OCI-LY1 (cell line): ENCODE measurements at regions not wholly inside any gene's neighbourhood (a gene's known extent, or its start where the extent isn't known, plus 50 kb on each side); places are given as distances from the start of the nearest gene placed in this dataset.
"Not testable (repeated sequence)": the region's sequence is repeated elsewhere in the genome, so short reads cannot be mapped to it uniquely, and the experiment has no call there.

ENCODE experiments used
- EZH2 ChIP-seq: fragments of 200-600 bp; sonication (generic), shearing (Covaris generic); IDR thresholded peaks from 2 replicates; pipeline ENCODE4 v1.8.0; 2017; ENCODE audit warnings: borderline replicate concordance, mixed run types, mild to moderate bottlenecking, antibody characterized with exemption, low read length, moderate library complexity, mixed read lengths
- TF ChIP-seq, protein P1 (sequence below): fragments of 200-600 bp; sonication (generic), shearing (Covaris generic); IDR thresholded peaks from 2 replicates; pipeline ENCODE4 v1.5.1; 2017; ENCODE audit warnings: mild to moderate bottlenecking, antibody characterized with exemption, low read length, moderate library complexity, mixed read lengths

GRCh38 chr6:109250544-109251156, 131.6 kb downstream of the CD164 start:
- not testable (repeated sequence) for TF ChIP-seq EZH2
- TF ChIP-seq, protein P1, sequence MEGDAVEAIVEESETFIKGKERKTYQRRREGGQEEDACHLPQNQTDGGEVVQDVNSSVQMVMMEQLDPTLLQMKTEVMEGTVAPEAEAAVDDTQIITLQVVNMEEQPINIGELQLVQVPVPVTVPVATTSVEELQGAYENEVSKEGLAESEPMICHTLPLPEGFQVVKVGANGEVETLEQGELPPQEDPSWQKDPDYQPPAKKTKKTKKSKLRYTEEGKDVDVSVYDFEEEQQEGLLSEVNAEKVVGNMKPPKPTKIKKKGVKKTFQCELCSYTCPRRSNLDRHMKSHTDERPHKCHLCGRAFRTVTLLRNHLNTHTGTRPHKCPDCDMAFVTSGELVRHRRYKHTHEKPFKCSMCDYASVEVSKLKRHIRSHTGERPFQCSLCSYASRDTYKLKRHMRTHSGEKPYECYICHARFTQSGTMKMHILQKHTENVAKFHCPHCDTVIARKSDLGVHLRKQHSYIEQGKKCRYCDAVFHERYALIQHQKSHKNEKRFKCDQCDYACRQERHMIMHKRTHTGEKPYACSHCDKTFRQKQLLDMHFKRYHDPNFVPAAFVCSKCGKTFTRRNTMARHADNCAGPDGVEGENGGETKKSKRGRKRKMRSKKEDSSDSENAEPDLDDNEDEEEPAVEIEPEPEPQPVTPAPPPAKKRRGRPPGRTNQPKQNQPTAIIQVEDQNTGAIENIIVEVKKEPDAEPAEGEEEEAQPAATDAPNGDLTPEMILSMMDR, result not testable (repeated sequence)
